Uterus (tissue), 2 donors: ENCODE measurements at regions not wholly inside any gene's neighbourhood (a gene's known extent, or its start where the extent isn't known, plus 50 kb on each side); places are given as distances from the start of the nearest gene placed in this dataset.

ENCODE experiments used
- CTCF ChIP-seq, 4 experiments: fragments of 200-600 bp in 2 of 4; fragments of 450-650 bp in 2 of 4; sonication (generic) in 2 of 4; IDR thresholded peaks; one replicate each; pipeline ENCODE4 v1.5.1; 2016 to 2019; ENCODE audit warnings: antibody characterized with exemption in 4 of 4, mild to moderate bottlenecking in 2 of 4, moderate library complexity in 1 of 4
- POLR2A ChIP-seq, 2 donors: fragments of 450-650 bp; IDR thresholded peaks; one replicate each; pipeline ENCODE4 v1.6.1; 2016; ENCODE audit warnings: antibody characterized with exemption in 2 of 2, mild to moderate bottlenecking in 1 of 2, moderate library complexity in 1 of 2

GRCh38 chr9:100690438-100690837, 112.6 kb downstream of the CAVIN4 start:
- TF ChIP-seq CTCF (IDR thresholded peaks at IDR 0.05) (no peak), POLR2A (IDR thresholded peaks at IDR 0.05) (no peak)
